CD14-positive monocyte (primary cell): ENCODE measurements at regions not wholly inside any gene's neighbourhood (a gene's known extent, or its start where the extent isn't known, plus 50 kb on each side); places are given as distances from the start of the nearest gene placed in this dataset.

Experiments used
- DNase-seq, 3 donors: peaks; one replicate each; pipeline ENCODE4 v3.0.0-alpha.2; 2011 to 2022
- H2AFZ ChIP-seq: 2 replicates; pipeline ENCODE4 v1.6.0; 2012; ENCODE audit warnings: mild to moderate bottlenecking, low read depth, low read length, inconsistent platforms; ENCODE audit not compliant: insufficient read depth, poor library complexity, severe bottlenecking
- H3K27ac ChIP-seq, 2 donors: 1 replicate in 1 of 2; 2 replicates in 1 of 2; pipeline ENCODE4 v1.5.1; 2012 to 2013; ENCODE audit warnings: low read length in 2 of 2, control low read depth in 1 of 2, inconsistent platforms in 1 of 2, low read depth in 1 of 2, mild to moderate bottlenecking in 1 of 2
- H3K27me3 ChIP-seq, 2 donors: one replicate each; pipeline versions ENCODE4 v1.6.0 to v1.6.1; 2011 to 2013; ENCODE audit warnings: low read length in 2 of 2; ENCODE audit not compliant: control insufficient read depth in 2 of 2, insufficient read depth in 2 of 2
- H3K36me3 ChIP-seq, 2 donors: replicated peaks in 1 of 2; 1 replicate in 1 of 2; 2 replicates in 1 of 2; pipeline versions ENCODE4 v1.5.1 to v1.6.1; 2012 to 2013; ENCODE audit warnings: low read length in 2 of 2, control low read depth in 1 of 2, inconsistent platforms in 1 of 2, mild to moderate bottlenecking in 1 of 2; ENCODE audit not compliant: insufficient read depth in 2 of 2, control insufficient read depth in 1 of 2
- H3K4me1 ChIP-seq, 2 donors: 1 replicate in 1 of 2; 2 replicates in 1 of 2; pipeline versions ENCODE4 v1.5.1 to v1.6.1; 2012 to 2013; ENCODE audit warnings: low read length in 2 of 2, control low read depth in 1 of 2, inconsistent platforms in 1 of 2, mild to moderate bottlenecking in 1 of 2, moderate library complexity in 1 of 2; ENCODE audit not compliant: insufficient read depth in 2 of 2, control insufficient read depth in 1 of 2
- H3K4me2 ChIP-seq: replicated peaks from 2 replicates; pipeline ENCODE3; 2012; ENCODE audit warnings: low read length, moderate library complexity, mild to moderate bottlenecking; ENCODE audit not compliant: poor library complexity, severe bottlenecking; ENCODE audit errors: extremely low read depth
- H3K4me3 ChIP-seq, 3 experiments: fragments of 200-600 bp in 1 of 3; sonication (generic) in 1 of 3; replicated peaks in 1 of 3; 1 replicate in 2 of 3; 2 replicates in 1 of 3; pipeline ENCODE4 v1.5.1; 2011 to 2013; ENCODE audit warnings: low read length in 3 of 3, mild to moderate bottlenecking in 3 of 3, control low read depth in 2 of 3, low read depth in 2 of 3, inconsistent platforms in 1 of 3, moderate library complexity in 1 of 3
- H3K79me2 ChIP-seq: 2 replicates; pipeline ENCODE4 v1.6.0; 2012; ENCODE audit warnings: mild to moderate bottlenecking, control low read depth, inconsistent platforms, low read length, moderate library complexity; ENCODE audit not compliant: insufficient read depth
- H3K9ac ChIP-seq: 2 replicates; pipeline ENCODE4 v1.6.0; 2017; ENCODE audit warnings: low read length, mild to moderate bottlenecking; ENCODE audit not compliant: insufficient read depth, poor library complexity, severe bottlenecking
- H3K9me3 ChIP-seq, 2 donors: replicated peaks in 1 of 2; 1 replicate in 1 of 2; 2 replicates in 1 of 2; pipeline versions ENCODE4 v1.5.1 to v1.6.1; 2012 to 2013; ENCODE audit warnings: low read length in 2 of 2, control low read depth in 1 of 2; ENCODE audit not compliant: control insufficient read depth in 1 of 2, insufficient read depth in 1 of 2
- H4K20me1 ChIP-seq: 2 replicates; pipeline ENCODE4 v1.6.0; 2012; ENCODE audit warnings: mild to moderate bottlenecking, low read length, control low read depth, moderate library complexity; ENCODE audit not compliant: insufficient read depth
- H3K27ac Mint-ChIP-seq, 7 donors: one replicate each; pipeline ENCODE4 v1.8.0; 2020; ENCODE audit warnings: mild to moderate bottlenecking in 7 of 7, mixed read lengths in 7 of 7, moderate library complexity in 6 of 7, inconsistent platforms in 2 of 7
- H3K27me3 Mint-ChIP-seq, 3 donors: one replicate each; pipeline ENCODE4 v1.8.0; 2021 to 2022; ENCODE audit warnings: low read depth in 3 of 3, mild to moderate bottlenecking in 3 of 3, mixed read lengths in 3 of 3, moderate library complexity in 3 of 3, inconsistent platforms in 1 of 3
- H3K36me3 Mint-ChIP-seq, 2 donors: one replicate each; pipeline ENCODE4 v1.8.0; 2020; ENCODE audit warnings: mixed read lengths in 2 of 2, inconsistent platforms in 1 of 2, mild to moderate bottlenecking in 1 of 2
- H3K4me1 Mint-ChIP-seq: one replicate; pipeline ENCODE4 v1.8.0; 2020; ENCODE audit warnings: mild to moderate bottlenecking, mixed read lengths
- H3K4me3 Mint-ChIP-seq, 2 donors: one replicate each; pipeline ENCODE4 v1.8.0; 2020; ENCODE audit warnings: mild to moderate bottlenecking in 2 of 2, mixed read lengths in 2 of 2, moderate library complexity in 1 of 2
- H3K9me3 Mint-ChIP-seq, 7 donors: one replicate each; pipeline ENCODE4 v1.8.0; 2020 to 2022; ENCODE audit warnings: mixed read lengths in 7 of 7, mild to moderate bottlenecking in 6 of 7, moderate library complexity in 6 of 7, inconsistent platforms in 2 of 7
- WGBS: methylation state at CpG from one replicate; pipeline ENCODE4 v1.1.5; 2013; ENCODE audit warnings: missing lambda C conversion rate; ENCODE audit not compliant: insufficient coverage; 5-methylcytosine and 5-hydroxymethylcytosine counted together
- intact Hi-C, 2 donors: fragments of 100-400 bp; cut with micrococcal nuclease; formaldehyde crosslinking; loops; one replicate each; pipeline versions ENCODE4 v1.15.0 to v1.15.1; 2023
- TF ChIP-seq, protein P1 (sequence below): fragments of 200-600 bp; IDR thresholded peaks from one replicate; pipeline ENCODE4 v1.8.0; 2022; ENCODE audit warnings: antibody characterized with exemption, mild to moderate bottlenecking

DNA sequence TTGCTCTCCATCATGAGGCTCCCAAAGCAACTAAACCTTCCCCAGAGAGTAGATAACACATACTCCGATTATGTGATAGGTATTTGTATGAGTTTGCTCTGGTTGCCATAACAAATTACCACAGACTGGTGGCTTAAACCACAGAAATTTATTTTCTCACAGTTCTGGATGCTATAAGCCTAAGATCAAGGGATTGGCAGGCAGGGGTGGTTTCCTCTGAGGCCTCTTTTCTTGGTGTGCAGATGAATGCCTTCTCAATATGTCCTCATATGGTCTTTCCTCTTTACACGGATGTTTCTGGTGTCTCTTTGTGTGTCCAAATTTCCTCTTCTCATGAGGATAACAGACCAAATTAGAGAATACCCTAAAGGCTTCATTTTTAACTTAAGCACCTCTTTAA lies 285.8 kb upstream of the GRIP1 start:
- Mint-ChIP-seq H3K36me3 (no peaks in the 10 kb centered on the region), H3K4me3 (no peak overlapping the region), H3K4me1 (peaks cover 21% of the 10 kb centered on the region), H3K27me3 (peaks cover 0 to 3% (median 0%) of the 10 kb centered on the region in 3 donors), H3K9me3 (peaks cover 0 to 2% (median 0%) of the 10 kb centered on the region in 7 donors), H3K27ac (no peak overlapping the region)
- Histone ChIP-seq H3K79me2 (no peaks in the 10 kb centered on the region), H3K9ac (no peak overlapping the region), H2AFZ (no peak overlapping the region), H3K4me3 (no peak overlapping the region), H4K20me1 (no peaks in the 10 kb centered on the region), H3K27ac (no peak overlapping the region), H3K27me3 (no peaks in the 10 kb centered on the region), H3K4me2 (no peak overlapping the region), H3K36me3 (no peaks in the 10 kb centered on the region), H3K4me1 (peaks cover 21% of the 10 kb centered on the region in 2 donors), H3K9me3 (no peaks in the 10 kb centered on the region)
- no peak for DNase-seq
- TF ChIP-seq, protein P1, sequence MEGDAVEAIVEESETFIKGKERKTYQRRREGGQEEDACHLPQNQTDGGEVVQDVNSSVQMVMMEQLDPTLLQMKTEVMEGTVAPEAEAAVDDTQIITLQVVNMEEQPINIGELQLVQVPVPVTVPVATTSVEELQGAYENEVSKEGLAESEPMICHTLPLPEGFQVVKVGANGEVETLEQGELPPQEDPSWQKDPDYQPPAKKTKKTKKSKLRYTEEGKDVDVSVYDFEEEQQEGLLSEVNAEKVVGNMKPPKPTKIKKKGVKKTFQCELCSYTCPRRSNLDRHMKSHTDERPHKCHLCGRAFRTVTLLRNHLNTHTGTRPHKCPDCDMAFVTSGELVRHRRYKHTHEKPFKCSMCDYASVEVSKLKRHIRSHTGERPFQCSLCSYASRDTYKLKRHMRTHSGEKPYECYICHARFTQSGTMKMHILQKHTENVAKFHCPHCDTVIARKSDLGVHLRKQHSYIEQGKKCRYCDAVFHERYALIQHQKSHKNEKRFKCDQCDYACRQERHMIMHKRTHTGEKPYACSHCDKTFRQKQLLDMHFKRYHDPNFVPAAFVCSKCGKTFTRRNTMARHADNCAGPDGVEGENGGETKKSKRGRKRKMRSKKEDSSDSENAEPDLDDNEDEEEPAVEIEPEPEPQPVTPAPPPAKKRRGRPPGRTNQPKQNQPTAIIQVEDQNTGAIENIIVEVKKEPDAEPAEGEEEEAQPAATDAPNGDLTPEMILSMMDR: no peak
- intact Hi-C loops: no loop called here
- WGBS: no CpG with 5 or more reads among the region's 2 CpGs

DNA sequence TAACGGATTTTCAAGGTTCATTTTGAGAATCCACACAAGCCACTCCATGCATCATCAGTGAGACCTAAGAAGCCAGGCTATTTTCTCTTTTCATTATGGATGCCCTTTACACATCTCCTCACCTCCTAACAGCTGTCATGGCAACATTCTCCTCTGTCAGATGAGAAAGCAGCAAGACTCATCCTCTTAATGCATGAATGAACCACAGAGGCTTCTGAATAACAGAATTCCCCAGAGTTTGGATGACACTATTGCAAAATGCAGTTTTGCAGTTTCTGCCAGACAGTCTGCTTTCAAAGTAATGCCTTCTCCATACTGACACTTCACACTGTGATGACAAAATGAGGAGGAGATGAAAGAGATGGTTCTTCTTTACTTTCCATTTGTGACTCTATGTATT lies 286.7 kb upstream of the GRIP1 start:
- Histone ChIP-seq H3K4me2 (no peak overlapping the region), H3K4me1 (peaks cover 18 to 20% of the 10 kb centered on the region in 2 donors), H3K27ac (no peak overlapping the region), H3K4me3 (no peak overlapping the region), H3K9me3 (no peaks in the 10 kb centered on the region), H4K20me1 (no peaks in the 10 kb centered on the region), H2AFZ (no peak overlapping the region), H3K79me2 (no peaks in the 10 kb centered on the region), H3K9ac (no peak overlapping the region), H3K36me3 (no peaks in the 10 kb centered on the region), H3K27me3 (no peaks in the 10 kb centered on the region)
- H3K27ac Mint-ChIP-seq: no peak overlapping the region
- peaks cover 0 to 8% (median 0%) of the 10 kb centered on the region in 7 donors for H3K9me3 Mint-ChIP-seq
- no peak for DNase-seq
- H3K4me1 Mint-ChIP-seq: peaks cover 21% of the 10 kb centered on the region
- intact Hi-C loops: no loop called here
- no peak overlapping the region for H3K4me3 Mint-ChIP-seq
- WGBS: no CpG with 5 or more reads among the region's 1 CpG
- TF ChIP-seq, protein P1: no peak
- no peaks in the 10 kb centered on the region for H3K36me3 Mint-ChIP-seq
- H3K27me3 Mint-ChIP-seq: peaks cover 0 to 3% (median 0%) of the 10 kb centered on the region in 3 donors
